ENCODE measurements at regions not wholly inside any gene's neighbourhood (a gene's known extent, or its start where the extent isn't known, plus 50 kb on each side); places are given as distances from the start of the nearest gene placed in this dataset.

DNA sequence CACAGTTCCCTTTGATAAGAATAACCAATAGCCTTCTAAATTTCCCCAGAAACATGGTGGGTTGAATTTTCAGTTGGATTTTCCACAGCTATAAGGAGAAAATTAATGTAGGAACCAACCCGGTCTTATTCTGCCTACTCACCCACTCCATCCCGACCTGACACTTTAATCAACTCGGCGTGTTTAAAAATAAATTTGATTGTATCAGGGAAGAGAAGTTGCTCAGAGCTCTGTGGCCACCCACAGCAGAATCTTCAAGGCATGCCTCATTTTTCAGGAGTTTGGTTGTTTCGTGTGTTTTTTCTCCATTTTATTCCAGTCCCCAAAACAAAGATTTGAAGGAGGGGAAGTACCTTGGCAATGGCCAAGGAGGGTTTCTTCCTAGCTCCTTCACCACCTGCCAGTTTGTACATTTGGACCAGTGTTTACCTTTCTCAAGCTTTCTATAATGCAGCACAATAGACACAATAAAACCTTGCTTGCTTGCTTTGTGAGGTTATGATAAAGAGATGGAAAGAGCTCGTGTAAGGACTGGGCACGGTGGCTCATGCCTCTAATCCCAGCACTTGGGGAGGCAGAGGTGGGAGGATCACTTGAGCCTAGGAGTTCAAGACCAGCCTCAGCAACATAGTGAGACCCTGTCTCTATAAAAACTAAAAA lies 297.2 kb upstream of the JARID2 start:
- no CpG with 5 or more reads among the region's 7 CpGs for WGBS (ENCODE audit: extremely low coverage, insufficient read length, low lambda C conversion rate)
- H3K36me3 Mint-ChIP-seq (ENCODE audit: insufficient read depth in 1 of 3, low read depth in 3 of 3): no peaks in the 10 kb centered on the region; a peak in 1 of 7 replicates
- H2AFZ ChIP-seq (ENCODE audit: low read length): no peak overlapping the region

More for the DNA sequence above, 297.2 kb upstream of the JARID2 start:
- no peak for DNase-seq
- Histone ChIP-seq H3T11ph (ENCODE audit: low read length) (no peak overlapping the region), H3K4me1 (ENCODE audit: insufficient read depth, low read length) (no peaks in the 10 kb centered on the region; the same call in 1 of the 2 replicates), H3K4me2 (ENCODE audit: insufficient read depth, insufficient read length, low read length) (no peak overlapping the region), H3K9ac (ENCODE audit: extremely low read depth, insufficient read length, low read length) (no peak overlapping the region), H2AK5ac (ENCODE audit: insufficient read length, low read length) (no peak overlapping the region), H3K79me1 (ENCODE audit: insufficient read depth, low read depth, low read length, poor library complexity, severe bottlenecking) (no peaks in the 10 kb centered on the region), H3K18ac (ENCODE audit: insufficient read length, low read depth, low read length) (no peak overlapping the region), H3K79me2 (ENCODE audit: insufficient read depth, low read length) (0 out of 2 replicates have a peak, but pooled peaks cover 2% of the 10 kb centered on the region), H4K91ac (ENCODE audit: insufficient read length, low read depth, low read length) (no peak overlapping the region), H4K8ac (replicated peaks; ENCODE audit: insufficient read length, low read depth, low read length) (no peak overlapping the region), H3K23me2 (ENCODE audit: insufficient read length, low read depth, low read length, poor library complexity, severe bottlenecking) (no peaks in the 10 kb centered on the region), H2BK20ac (ENCODE audit: low read depth, low read length, poor library complexity, severe bottlenecking) (no peak overlapping the region), H3K56ac (ENCODE audit: insufficient read length, low read depth, low read length) (no peak overlapping the region), H4K20me1 (ENCODE audit: control insufficient read depth, insufficient read depth, insufficient read length) (no peaks in the 10 kb centered on the region), H3K14ac (ENCODE audit: insufficient read depth, low read length) (no peak overlapping the region), H3K27me3 (ENCODE audit: insufficient read depth, low read length) (no peaks in the 10 kb centered on the region), H4K5ac (ENCODE audit: insufficient read length, low read depth, low read length) (no peak overlapping the region), H2BK15ac (ENCODE audit: low read depth, low read length) (no peak overlapping the region), H2BK12ac (ENCODE audit: insufficient read length, low read depth, low read length) (no peak overlapping the region), H3K27ac (ENCODE audit: insufficient read length, low read depth, low read length) (no peak overlapping the region), H3K4ac (ENCODE audit: low read depth, low read length) (no peak overlapping the region), H2BK120ac (ENCODE audit: low read depth, low read length, poor library complexity, severe bottlenecking) (no peak overlapping the region), H2BK5ac (ENCODE audit: insufficient read length, low read length) (no peak overlapping the region), H3K23ac (ENCODE audit: insufficient read length, low read depth, low read length) (no peak overlapping the region), H3K9me3 (ENCODE audit: control insufficient read depth, low read depth, low read length) (no peaks in the 10 kb centered on the region)
- TF ChIP-seq, protein P1, sequence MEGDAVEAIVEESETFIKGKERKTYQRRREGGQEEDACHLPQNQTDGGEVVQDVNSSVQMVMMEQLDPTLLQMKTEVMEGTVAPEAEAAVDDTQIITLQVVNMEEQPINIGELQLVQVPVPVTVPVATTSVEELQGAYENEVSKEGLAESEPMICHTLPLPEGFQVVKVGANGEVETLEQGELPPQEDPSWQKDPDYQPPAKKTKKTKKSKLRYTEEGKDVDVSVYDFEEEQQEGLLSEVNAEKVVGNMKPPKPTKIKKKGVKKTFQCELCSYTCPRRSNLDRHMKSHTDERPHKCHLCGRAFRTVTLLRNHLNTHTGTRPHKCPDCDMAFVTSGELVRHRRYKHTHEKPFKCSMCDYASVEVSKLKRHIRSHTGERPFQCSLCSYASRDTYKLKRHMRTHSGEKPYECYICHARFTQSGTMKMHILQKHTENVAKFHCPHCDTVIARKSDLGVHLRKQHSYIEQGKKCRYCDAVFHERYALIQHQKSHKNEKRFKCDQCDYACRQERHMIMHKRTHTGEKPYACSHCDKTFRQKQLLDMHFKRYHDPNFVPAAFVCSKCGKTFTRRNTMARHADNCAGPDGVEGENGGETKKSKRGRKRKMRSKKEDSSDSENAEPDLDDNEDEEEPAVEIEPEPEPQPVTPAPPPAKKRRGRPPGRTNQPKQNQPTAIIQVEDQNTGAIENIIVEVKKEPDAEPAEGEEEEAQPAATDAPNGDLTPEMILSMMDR (conservative IDR thresholded peaks at IDR 0.05): no peak
- Mint-ChIP-seq H3K9me3 (no peaks in the 10 kb centered on the region; a peak in 1 of 5 replicates), H3K27me3 (ENCODE audit: low read depth) (no peaks in the 10 kb centered on the region; the same call in 1 of the 2 replicates), H3K4me1 (peaks cover 2 to 14% of the 10 kb centered on the region in 2 experiments; a peak in 1 of 4 replicates), H3K4me3 (no peak overlapping the region), H3K27ac (no peak overlapping the region)
